Tibial nerve (tissue), 3 donors: ENCODE measurements at regions not wholly inside any gene's neighbourhood (a gene's known extent, or its start where the extent isn't known, plus 50 kb on each side); places are given as distances from the start of the nearest gene placed in this dataset.

Experiments
- EP300 ChIP-seq, 2 donors: sonication (generic); formaldehyde crosslinking; IDR thresholded peaks; one replicate each; pipeline ENCODE4 v1.6.1; 2017; ENCODE audit warnings: antibody characterized with exemption in 2 of 2, mild to moderate bottlenecking in 1 of 2
- POLR2A ChIP-seq, 2 donors: fragments of 450-650 bp; IDR thresholded peaks; one replicate each; pipeline ENCODE4 v1.6.1; 2017; ENCODE audit warnings: antibody characterized with exemption in 2 of 2, mild to moderate bottlenecking in 2 of 2, moderate library complexity in 2 of 2

GRCh38 chr12:128178966-128179365, 88.0 kb upstream of the TMEM132C start:
- TF ChIP-seq POLR2A (IDR thresholded peaks at IDR 0.05): no peak
- TF ChIP-seq EP300 (IDR thresholded peaks at IDR 0.05): no peak
